ENCODE measurements at regions not wholly inside any gene's neighbourhood (a gene's known extent, or its start where the extent isn't known, plus 50 kb on each side); places are given as distances from the start of the nearest gene placed in this dataset.
A peak's percentile ranks its signal among the peaks of the same experiment; 100 is the strongest.

GRCh38 chr5:169442913-169443784 lies 140.4 kb upstream of the SPDL1 start:
- Histone ChIP-seq H3K9me3 (no peaks in the 10 kb centered on the region), H3K4me3 (no peak overlapping the region), H3K27me3 (no peaks in the 10 kb centered on the region), H3K4me1 (peaks cover 0 to 31% (median 14%) of the 10 kb centered on the region in 3 donors), H3K27ac (peak overlapping the region in 2 of 4 donors; percentile 6 to 42), H3K36me3 (no peaks in the 10 kb centered on the region)
- TF ChIP-seq POLR2AphosphoS5 (IDR thresholded peaks at IDR 0.05) (no peak), EP300 (IDR thresholded peaks at IDR 0.05) (no peak), POLR2A (IDR thresholded peaks at IDR 0.05) (no peak), CTCF (IDR thresholded peaks at IDR 0.05) (no peak)
- WGBS, 2 donors (ENCODE audit: low coverage in 1 of 2), result 28 to 35% methylated on average over 6 to 9 of the region's 9 CpGs
- ATAC-seq, result no peak

DNA sequence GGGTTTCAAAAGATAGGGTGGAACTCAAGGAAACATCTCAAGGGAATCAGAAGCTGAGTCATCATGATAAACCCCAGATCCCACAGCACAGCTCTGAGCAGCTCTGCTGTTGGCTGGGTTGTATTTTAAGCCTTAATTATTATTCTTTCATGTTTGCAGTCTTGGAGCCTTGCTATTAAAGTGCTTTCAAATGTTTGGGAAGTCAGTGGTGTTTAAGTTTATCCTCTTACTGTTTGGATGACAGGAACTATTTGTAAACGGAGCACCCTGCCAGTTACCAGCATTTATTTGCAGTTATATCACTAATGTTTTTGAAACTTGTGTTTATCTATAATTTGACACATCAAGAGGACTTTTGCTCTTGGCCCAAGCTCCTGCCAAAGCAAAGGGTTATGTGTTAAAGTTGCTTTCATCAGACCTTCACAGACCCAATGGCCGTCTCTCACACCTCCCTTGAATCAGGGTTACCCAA lies 141.1 kb upstream of the SPDL1 start:
- H3K4me3 ChIP-seq, result no peak overlapping the region
- peak; percentile 61 for ATAC-seq
- H3K9me3 ChIP-seq, result no peaks in the 10 kb centered on the region
- H3K36me3 ChIP-seq, result no peaks in the 10 kb centered on the region
- no peaks in the 10 kb centered on the region for H3K27me3 ChIP-seq
- peaks cover 0 to 31% (median 14%) of the 10 kb centered on the region in 3 donors for H3K4me1 ChIP-seq
- no peak for TF ChIP-seq EP300 (IDR thresholded peaks at IDR 0.05)
- TF ChIP-seq POLR2AphosphoS5 (IDR thresholded peaks at IDR 0.05), result peak; percentile 76
- 28% methylated on average over 2 of the region's 2 CpGs for WGBS, 2 donors (ENCODE audit: low coverage in 1 of 2)
- H3K27ac ChIP-seq, result peak overlapping the region in 2 of 4 donors; percentile 12 to 42

- H3K27me3 ChIP-seq, result no peaks in the 10 kb centered on the region
- ATAC-seq, result no peak
- 58 to 73% methylated on average over 3 of the region's 3 CpGs for WGBS, 2 donors (ENCODE audit: low coverage in 1 of 2)
- H3K4me1 ChIP-seq, result peaks cover 0 to 37% (median 14%) of the 10 kb centered on the region in 3 donors
- no peak overlapping the region for H3K4me3 ChIP-seq
- no peak for TF ChIP-seq EP300 (IDR thresholded peaks at IDR 0.05)
- no peak for TF ChIP-seq POLR2AphosphoS5 (IDR thresholded peaks at IDR 0.05)
- no peak for TF ChIP-seq CTCF (IDR thresholded peaks at IDR 0.05)
- no peak for TF ChIP-seq POLR2A (IDR thresholded peaks at IDR 0.05)
- no peaks in the 10 kb centered on the region for H3K9me3 ChIP-seq
- H3K36me3 ChIP-seq, result no peaks in the 10 kb centered on the region
- no peak overlapping the region for H3K27ac ChIP-seq
Measured at GRCh38 chr5:169440107-169440705, 139.3 kb upstream of the SLIT3 start.

- Histone ChIP-seq H3K27me3 (no peaks in the 10 kb centered on the region), H3K27ac (no peak overlapping the region), H3K4me3 (no peak overlapping the region), H3K36me3 (no peaks in the 10 kb centered on the region), H3K4me1 (peaks cover 0 to 37% (median 14%) of the 10 kb centered on the region in 3 donors), H3K9me3 (no peaks in the 10 kb centered on the region)
- 44 to 75% methylated on average over 2 to 4 of the region's 4 CpGs for WGBS, 2 donors (ENCODE audit: low coverage in 1 of 2)
- TF ChIP-seq CTCF (IDR thresholded peaks at IDR 0.05) (no peak), POLR2A (IDR thresholded peaks at IDR 0.05) (no peak), POLR2AphosphoS5 (IDR thresholded peaks at IDR 0.05) (no peak), EP300 (IDR thresholded peaks at IDR 0.05) (no peak)
- no peak for ATAC-seq
Measured at GRCh38 chr5:169439362-169439761, 138.4 kb upstream of the SLIT3 start.

GRCh38 chr5:169435506-169436229 lies 134.7 kb upstream of the SLIT3 start:
- 61 to 87% methylated on average over 7 of the region's 7 CpGs for WGBS, 2 donors (ENCODE audit: low coverage in 1 of 2)

More at GRCh38 chr5:169435506-169436229, 134.7 kb upstream of the SLIT3 start:
- peaks cover 0 to 15% (median 0%) of the 10 kb centered on the region in 3 donors for H3K4me1 ChIP-seq
- H3K9me3 ChIP-seq, result no peaks in the 10 kb centered on the region
- no peak overlapping the region for H3K4me3 ChIP-seq
- no peak for ATAC-seq
- TF ChIP-seq POLR2A (IDR thresholded peaks at IDR 0.05), result no peak
- no peak for TF ChIP-seq EP300 (IDR thresholded peaks at IDR 0.05)
- no peak for TF ChIP-seq POLR2AphosphoS5 (IDR thresholded peaks at IDR 0.05)
- no peak for TF ChIP-seq CTCF (IDR thresholded peaks at IDR 0.05)
- H3K36me3 ChIP-seq, result no peaks in the 10 kb centered on the region
- H3K27me3 ChIP-seq, result no peaks in the 10 kb centered on the region
- no peak overlapping the region for H3K27ac ChIP-seq

All from gastroesophageal sphincter (tissue), 4 donors.